Inflammatory macrophage treated with lipopolysaccharide for 4 hours (primary cell): ENCODE measurements at regions not wholly inside any gene's neighbourhood (a gene's known extent, or its start where the extent isn't known, plus 50 kb on each side); places are given as distances from the start of the nearest gene placed in this dataset.
"Not testable (repeated sequence)": the region's sequence is repeated elsewhere in the genome, so short reads cannot be mapped to it uniquely, and the experiment has no call there.

ENCODE experiments used
- DNase-seq: peaks from one replicate; pipeline ENCODE4 v3.0.0-alpha.2; 2020

DNA sequence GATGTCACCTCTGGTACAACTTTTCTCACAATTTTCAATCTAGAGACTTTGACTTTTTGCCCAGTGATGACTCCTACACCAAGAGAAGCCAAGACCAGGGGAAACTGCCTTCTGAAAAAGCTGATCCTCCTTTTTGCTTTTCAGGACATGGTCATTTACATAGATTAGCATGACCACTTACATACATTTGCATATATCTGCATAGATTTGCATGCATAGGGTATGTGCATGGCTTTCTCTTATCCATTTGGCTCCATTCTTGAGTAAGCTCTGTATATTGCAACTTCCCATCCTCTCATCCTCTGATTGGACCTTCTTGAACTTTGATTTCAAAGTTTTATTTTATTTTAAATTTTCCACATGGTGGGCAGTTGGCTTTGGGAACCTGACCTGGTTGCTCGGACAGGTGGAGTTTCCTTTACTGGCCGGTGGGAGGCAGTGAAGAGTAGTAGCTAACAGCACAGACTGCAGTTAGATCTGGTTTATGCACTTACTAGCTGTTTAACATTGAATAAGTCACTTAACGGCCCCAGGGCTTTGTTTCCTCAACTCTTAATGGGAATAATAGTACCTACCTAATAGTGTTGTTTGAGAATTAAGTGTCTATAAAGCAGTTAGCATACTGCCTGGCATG is 92.9 kb downstream of the GPR139 start:
- DNase-seq = no peak

DNA sequence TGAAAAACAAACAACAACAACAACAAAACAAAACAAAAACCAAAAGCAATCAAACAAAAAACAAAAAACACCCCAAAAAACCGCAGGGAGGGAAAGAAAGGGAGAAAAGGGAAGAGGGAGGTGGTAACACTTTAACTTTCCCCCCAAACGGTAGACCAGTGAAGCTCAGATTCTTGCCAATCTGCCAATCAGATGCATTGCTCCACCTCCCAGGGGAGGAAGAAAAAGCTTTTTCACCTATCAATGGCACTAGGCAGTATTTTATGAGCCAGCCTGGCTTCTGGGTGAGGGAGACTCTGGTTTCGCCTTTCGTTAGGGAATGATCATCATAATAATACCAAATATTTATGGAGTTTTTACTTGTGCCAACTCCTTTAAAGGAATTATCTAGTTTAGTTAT is 94.1 kb downstream of the GPR139 start:
- DNase-seq = no peak

DNA sequence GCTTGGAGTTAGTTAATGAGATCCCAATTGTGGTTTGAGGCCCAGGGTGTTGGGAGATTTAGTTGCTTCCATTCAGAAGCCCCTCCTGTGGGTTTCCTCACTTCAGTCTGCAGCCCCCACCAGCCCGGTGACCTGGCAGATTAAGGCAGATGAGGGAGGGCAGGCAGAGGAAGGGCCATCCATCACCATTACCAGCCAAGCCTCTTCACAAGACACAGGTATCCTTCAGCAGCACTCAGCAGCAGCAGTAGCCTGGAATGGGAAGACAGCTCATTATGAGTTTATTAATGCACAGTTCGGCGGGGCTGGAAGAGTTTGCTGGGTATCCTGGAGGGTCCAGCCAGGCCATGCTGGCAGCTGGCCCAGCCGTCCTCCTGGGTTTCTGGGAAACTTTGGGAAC is 90.0 kb upstream of the GPRC5B start:
- no peak for DNase-seq

DNA sequence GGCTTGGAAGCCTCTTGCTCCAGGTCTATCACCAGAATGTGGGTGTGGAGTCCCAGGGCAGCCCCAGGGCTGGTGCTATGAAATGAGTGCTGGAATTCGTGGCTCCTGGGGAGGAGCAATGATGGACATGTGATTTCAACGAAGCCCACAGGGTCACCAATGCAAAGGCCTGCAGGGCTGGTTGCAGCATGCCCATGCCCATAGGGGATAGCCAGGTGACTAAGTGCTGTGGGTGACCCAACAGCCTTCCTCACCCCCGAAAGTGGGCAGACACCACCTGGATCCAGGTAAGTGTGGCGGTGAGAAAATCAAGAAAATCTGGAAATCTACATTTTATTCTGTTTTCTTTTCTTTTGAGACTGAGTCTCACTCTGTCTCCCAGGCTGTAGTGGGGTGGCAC is 87.5 kb upstream of the GPRC5B start:
- DNase-seq = no peak

DNA sequence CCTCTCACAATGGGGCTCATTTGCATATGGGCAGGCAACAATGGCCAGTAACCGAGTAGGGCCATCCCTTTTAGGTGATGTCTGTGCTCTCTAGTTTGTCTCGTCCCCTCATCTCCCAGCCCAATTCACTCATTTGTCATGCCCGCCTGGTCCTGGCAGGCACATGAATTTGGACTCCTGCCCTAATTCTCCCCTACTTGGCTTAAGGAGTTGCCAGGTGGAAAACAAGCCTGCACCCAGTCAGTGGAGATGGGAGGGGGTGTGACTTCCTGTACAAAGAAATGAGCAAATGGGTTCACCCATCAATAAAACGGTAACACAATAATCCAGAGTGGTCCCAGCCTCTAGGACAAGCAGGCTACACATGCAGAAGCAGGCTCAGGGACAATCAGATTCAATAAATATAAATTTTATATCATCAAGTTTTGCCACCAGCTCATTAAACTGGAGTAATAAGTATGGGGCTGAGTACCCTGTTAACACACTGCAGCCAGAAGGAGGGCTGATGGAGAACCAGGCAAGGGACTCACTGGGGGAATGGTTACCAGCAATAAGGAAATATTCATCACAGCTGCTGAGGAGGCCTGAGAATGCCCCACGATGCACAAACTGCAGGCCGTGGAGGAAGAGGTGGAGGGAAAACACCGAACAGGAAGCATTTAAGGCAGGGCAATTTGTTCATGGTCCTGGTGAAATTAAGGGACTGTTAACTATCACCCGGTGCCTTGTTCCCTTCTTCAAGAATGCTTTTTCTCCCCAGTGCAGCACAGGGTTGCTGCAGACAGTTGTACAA is 84.4 kb upstream of the GPRC5B start:
- DNase-seq = no peak

DNA sequence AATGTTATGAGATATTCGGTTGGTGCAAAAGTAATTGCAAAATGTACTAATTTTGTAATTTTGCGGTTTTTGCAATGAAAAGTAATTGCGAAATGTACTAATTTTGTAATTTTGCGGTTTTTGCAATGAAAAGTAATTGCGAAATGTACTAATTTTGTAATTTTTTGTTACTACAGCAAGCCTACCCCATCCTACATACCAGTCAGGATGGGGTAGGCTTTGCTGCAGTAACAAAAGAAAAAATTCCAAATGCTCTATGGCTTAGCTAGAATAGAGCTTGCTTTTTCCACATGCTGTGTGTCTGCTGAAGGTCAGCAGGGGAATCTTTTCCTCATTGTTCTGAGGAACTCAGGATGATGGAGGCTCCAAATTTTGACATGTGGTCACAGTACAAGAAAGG is 83.3 kb upstream of the GPRC5B start:
- no peak for DNase-seq

DNA sequence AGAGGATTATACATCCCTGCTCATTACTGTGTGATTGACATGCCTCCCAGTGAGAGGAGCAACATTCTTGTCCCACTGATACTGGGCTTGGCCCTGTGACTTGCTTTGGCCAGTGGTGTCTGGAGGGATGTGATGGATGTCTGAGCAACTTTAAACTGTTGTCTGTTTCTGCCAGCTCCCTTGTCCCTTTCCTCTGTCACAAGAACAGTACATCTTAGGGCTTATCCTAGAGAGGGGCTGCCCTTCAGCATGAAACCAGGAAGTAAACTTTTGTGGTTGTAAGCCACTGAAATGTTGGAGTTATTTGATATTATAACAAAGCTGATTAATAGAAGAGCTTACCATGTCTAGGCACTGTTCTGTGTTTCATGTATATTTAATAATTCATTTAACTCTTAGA is 82.9 kb upstream of the GPRC5B start:
- DNase-seq = no peak

DNA sequence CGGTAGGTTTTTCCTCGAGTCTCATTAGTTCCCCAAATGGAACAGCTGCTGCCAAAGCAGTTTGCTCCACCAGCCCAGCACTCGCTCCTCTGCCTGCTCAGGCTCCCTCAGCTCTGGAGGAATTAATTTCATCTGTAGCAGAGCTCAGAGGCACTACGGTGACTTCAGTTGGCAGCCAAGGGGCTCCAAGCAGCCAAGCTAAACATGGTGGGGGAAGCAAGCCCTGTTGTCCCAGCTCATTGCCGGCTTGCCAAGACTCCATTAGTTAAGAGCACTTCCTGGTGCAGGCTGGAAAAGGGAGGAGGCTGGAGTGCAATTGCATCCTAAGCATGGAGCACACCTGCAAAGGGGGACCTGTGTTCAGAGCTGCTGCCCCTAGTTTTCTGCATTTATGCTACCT is 78.7 kb upstream of the GPRC5B start:
- no peak for DNase-seq

DNA sequence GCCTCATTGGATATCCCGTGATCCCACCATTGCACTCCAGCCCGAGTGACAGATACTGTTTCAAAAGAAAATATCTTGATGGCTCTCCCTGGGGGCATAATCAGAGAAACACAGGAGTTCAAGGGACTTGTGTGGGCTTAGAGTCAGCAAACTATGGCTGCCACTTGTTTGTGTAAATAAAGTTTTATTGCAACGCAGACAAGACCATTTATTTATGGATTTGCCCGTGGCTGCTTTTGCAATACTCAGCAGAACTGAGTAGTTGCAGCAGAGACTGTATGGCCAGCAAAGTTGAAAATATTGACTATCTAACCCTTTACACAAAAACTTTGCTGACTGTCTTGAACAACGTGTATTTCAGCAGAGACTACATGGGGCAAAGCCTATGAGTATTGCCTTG is 75.5 kb upstream of the GPRC5B start:
- no peak for DNase-seq

DNA sequence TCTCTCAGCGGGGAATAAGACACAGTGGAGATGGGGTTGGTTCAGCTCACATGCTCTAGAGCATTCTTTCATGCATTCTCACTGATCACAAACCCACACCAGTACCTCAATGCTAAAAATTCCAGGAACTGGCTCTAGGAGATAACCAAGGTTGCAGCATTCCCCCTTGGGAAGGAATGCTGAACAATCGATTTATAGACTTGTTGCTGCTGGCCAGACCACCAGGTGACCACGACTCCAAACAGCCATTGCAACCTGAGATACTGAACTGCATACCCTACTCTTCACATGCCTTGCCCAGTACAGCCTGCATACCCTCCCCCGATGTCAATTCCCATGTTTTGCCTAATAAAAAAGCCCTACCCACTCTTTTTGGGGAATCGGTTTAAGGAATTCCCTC is 75.1 kb upstream of the GPRC5B start:
- DNase-seq = no peak

DNA sequence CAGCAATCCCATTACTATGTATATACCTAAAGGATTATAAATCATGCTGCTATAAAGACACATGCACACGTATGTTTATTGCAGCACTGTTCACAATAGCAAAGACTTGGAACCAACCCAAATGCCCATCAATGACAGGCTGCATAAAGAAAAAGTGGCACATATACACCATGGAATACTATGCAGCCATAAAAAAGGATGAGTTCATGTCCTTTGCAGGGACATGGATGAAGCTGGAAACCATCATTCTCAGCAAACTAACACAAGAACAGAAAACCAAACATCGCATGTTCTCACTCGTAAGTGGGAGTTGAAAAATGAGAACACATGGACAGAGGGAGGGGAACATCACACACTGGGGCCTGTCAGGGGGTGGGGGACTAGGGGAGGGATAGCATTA is 71.2 kb upstream of the GPRC5B start:
- not testable (repeated sequence) for DNase-seq

DNA sequence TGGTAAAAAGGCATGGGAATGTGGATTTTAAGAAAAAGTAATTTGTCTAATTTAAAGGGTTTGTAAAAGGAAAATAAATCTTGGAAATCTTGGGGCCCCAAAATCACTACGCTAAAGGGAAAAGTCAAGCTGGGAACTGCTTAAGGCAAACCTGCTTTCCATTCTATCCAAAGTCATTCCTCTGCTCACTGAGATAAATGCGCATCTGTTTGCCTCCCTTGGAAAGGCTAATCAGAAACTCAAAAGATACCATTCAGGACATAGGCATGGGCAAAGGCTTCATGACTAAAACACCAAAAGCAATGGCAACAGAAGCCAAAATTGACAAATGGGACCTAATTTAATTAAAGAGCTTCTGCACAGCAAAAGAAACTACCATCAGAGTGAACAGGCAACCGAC is 70.4 kb upstream of the GPRC5B start:
- DNase-seq = not testable (repeated sequence)

DNA sequence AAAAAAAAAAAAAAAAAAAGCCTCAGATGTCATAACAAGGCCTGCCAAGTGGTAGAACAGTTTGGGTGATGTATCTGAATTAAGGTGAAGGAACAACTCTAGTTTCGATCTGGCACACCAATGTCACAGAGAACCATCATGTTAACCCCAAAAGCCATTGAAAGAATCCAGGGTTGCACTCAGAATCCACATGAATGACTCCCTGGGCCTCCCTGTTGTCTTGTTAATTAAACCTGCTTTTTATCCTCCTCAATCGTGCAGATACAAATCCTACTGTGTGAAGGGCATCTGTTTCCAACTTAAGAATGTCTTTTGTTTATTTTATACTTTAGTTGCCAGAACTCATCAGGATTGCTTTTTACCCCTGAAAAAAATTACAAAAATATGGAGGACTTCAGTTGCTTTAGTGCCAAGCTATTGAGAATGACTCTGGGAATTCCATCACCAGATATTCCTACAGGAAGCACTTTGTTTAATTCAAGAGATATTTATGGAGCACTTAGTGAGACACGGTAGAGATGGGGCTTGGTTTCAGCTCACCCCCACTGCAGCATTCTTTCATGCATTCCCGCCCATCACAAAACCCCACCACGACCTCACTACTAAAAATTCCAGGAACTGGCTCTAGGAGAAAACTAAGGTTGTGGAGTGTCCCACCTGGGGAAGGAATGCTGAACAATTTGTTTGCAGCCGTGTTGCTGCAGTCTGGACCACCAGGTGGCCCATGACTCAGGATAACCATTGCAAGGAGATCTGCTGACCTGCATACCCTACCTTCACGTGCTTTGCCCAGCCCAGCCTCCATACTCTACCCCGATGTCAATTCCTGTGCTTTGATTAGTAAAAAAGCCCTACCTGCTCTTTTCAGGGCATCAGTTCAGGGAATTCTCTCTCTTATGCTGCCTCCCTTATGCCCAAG is 63.8 kb upstream of the GPRC5B start:
- no peak for DNase-seq

DNA sequence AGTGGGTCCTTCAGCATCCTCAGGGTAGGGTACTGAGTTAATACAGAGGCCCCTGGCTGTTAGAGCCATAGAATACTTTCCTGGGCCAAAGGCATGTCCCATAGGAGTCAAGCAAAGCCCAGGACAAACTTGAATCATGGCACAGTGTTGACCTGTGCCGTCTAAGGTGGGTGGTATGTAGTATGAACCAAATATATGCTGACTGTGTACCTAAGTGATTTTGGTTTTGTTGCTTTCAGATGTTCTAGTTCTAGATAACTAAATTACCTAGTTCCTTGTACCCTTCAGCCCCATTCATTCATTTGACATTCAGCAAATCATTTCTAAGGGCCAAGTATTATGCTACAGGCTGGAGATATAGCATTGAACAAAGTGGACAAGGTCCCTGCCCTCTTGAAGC is 61.3 kb upstream of the GPRC5B start:
- DNase-seq = no peak

DNA sequence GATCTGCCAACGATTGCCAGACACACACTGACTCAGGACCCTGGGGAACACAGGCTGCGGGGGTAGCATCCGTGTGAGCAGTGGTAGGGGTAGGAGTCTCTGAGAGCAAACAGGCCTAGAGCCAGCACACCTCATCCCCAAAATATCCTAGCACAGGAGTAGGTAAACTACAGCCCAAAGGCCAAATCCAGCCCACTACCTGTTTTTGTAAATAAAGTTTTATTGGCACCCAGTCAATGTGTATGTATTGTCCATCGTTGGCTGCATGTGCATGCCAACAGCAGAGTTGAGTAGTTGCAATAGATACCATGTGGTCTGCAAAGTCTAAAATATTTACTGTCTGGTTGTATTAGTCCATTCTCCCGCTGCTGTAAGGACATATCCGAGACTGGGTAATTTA is 55.5 kb upstream of the GPRC5B start:
- DNase-seq = no peak

DNA sequence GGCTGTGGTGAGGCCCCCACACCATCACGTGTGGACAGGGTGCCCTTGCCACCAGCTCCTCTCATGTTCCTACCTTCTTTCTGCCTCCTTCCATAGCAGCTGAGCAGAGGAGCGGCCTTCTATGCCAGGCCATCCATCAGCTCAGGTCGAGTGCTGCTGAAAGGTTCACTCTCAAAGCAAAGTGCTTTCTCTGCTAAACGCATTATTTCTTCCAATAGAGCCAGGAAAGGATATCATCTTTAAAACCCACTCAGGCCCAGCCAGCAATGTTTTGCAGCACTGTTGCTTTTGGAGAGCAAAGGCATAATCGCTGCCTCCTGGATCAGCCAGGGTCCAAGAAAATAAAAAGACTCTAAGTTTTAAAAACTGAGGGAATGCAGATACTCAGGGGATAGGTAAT is 54.9 kb upstream of the GPRC5B start:
- DNase-seq = no peak

DNA sequence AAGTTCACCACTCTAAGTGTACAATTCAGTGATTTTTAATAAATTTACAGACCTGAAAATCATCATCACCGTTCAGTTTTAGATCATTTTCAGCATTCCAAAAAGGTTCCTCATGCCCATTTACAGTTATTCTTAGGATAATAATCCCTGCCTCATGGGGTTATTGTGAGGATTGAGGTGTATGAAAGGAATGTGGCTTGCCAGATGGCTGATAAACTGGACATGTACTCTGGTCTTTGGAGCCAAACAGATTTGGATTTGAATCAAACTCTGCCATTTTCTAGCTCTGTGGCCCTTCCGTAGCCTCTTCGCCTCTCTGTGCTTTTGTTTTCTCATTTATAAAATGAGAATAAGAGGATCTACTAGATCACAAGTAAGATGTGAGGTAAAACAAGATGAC is 53.9 kb upstream of the GPRC5B start:
- DNase-seq = no peak

DNA sequence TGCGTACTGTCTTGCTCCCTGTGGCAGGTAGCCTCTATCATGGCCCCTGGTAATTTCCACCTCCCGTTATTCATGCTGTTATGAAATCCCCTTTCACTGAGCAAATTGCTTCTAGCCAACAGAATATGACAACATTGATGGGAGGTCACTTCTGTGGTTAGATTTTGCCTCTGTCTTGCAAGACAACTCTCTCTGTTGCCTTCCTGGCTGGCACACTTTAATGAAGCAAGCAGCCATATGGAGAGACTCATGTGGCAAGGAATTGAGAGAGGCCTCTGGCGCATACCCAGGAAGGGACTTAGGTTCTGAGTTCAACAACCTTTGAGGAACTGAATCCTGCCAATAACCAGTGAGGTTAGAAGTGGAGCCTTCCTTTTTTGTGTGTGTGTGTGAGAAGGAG is 51.8 kb upstream of the GPRC5B start:
- DNase-seq = peak; percentile 1

DNA sequence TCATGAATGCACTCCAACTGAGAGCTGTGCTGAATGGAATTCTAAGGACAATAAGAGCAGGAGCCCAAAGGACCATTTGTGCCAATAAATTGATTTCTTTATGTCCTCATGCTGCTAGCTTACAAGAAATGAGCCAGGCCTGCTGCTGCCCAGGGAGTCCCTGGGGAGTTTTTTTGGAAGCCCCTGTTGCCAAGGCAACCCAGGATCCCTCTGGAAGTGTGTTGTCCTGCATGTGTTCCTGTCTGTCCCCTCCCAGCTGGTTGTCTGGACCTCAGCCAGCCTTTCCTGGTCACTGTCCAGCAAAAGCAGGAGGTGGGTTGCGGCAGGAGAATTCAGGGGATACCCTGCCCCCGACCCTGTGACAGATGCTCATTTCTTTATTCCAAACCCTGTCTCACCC is 51.0 kb upstream of the GPRC5B start:
- no peak for DNase-seq
